GM12872 (cell line): ENCODE measurements at regions not wholly inside any gene's neighbourhood (a gene's known extent, or its start where the extent isn't known, plus 50 kb on each side); places are given as distances from the start of the nearest gene placed in this dataset.

Experiments
- CTCF ChIP-seq: IDR thresholded peaks from 3 replicates; pipeline ENCODE4 v1.5.1; 2011; ENCODE audit warnings: low read depth, mild to moderate bottlenecking, low read length, moderate library complexity; ENCODE audit not compliant: insufficient read depth

DNA sequence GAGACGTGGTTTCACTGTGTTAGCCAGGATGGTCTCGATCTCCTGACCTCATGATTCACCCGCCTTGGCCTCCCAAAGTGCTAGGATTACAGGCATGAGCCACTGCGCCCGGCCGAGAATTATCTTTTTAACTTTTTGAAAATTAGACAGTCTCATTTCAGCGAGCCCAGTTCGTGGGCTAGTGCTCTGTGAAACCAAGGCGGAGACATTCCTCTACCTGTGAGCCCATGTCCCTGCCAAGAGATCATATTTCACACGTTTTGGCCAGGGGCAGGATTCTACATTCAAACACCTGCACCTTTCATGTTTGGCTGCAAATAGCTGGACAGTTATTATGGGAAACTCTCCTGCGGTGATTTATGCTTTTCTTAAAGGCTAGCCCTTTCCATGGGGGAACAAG, 60.3 kb downstream of the IRAG1 start:
- TF ChIP-seq CTCF: no peak

GRCh38 chr11:10632483-10632882, 61.1 kb downstream of the IRAG1 start:
- no peak for TF ChIP-seq CTCF

DNA sequence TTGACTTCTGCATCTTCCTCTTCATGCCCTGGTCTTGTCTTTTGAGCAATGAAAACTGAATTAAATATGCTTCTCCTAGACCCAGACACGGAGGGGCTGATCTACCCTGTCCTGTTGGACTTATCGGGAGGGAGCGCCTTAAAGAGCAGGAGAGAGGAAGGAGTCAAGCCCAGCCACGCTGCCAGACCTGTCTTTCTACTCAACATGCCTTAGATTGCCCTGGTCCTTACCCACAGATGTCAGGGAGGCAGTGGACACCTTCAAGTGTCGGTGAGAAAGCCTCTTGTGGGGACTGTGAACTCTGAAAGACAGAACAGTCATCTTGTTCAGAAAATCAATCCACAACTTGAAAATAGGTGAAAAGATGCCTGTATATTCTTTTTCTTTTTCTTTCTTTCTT, 61.8 kb downstream of the IRAG1 start:
- no peak for TF ChIP-seq CTCF

DNA sequence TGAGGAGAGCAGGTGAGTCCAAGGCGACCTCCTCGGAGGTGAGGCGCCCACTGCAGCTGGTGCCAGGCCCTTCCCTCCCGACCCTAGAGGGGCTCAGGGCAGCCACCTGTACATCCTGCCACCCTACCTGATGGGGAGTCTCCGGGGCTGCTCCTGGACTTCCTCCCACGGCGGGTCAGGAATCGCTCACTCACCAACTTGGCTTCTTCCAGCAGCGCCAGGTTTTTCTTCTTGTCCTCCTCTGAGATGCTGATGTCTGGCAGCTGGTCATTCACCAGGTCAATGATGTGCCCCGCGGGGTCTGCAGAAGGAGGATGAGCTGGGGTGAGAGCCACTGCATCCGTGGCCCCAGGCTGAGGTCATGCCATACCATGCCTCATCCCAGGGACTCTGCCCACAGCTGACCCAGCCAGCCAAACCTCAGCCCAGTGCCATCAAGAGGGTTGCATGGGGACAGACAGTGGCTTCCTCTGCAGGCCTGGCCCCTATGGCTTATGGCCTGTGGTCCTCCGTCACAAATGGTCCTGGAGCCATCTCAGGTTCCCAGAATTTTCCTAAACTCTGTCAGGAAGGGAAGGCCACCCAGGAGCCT, 61.0 kb upstream of the LYVE1 start:
- no peak for TF ChIP-seq CTCF

DNA sequence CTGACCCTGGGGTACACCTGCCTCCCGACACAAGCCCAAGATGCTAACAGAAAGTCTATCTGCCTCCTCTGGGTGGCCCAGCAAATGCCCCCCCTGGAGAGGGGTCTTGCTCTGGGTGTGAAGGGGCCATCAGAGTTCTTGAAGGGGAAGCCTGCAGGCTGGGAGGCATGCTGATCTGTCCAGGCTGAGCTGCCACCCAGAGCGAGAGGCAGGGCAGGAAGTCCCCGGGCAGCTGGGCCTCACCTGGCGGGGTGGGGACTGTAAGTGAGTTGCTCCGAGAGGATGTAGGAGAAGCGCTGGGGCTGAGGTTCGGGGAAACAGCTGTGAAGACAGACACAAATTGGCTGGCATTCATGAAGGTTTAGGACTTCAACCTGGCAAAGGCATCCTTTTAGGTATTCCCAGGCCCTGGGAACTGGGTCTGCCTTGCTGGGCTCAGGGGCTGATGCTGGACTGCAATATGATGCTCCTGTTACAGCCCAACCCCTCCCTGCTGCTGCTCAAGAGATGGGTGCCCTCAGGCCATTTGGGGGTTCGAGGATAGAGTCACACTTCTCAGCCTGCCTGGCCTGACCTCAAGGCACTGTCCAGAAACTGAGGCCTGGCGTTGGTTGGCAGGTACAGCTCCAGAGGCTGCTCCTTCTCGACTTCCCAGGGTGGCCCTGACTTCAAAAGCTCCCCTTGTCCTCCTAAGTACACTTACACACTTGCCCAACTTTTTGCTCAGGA, 60.2 kb upstream of the LYVE1 start:
- no peak for TF ChIP-seq CTCF

DNA sequence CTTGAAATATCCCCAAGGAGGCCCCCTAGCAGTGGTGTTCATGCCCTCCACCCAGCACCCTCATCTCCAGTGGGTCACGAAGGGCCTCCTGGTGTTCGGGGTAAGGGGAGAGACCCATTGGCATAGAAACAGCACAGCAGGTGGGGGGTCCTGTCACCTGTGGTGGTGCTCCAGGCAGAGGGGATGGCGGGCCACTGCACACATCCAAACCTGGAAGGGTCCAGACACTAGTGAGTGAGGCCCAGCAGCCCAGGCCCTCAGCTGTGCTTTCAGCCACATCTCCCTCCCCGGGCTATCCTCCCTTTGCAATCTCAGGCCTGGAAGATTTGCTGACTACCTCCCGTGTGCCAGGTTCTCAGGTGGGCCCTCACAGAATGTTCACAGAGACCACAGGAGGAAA, 59.4 kb upstream of the LYVE1 start:
- no peak for TF ChIP-seq CTCF

DNA sequence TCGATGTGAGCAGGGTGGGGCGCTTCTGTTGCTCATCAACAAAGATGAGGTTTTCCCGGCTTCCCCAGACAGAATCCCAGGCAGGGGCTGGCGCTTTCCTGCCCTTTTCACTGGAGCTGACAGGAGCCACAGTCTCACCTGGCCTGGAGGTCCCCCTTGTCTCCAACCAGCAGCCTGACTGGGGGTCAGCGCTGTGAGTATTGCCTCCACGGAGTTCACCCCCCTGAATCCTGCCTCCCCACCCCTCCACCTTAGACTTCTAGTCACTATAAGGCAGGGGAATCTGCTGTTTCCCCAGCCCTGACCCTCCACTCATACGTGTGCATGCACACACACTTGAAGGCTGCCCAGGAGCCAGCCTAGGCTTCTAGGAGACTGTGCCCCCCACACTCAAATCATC, 58.8 kb upstream of the LYVE1 start:
- TF ChIP-seq CTCF: no peak
